Hepatocyte (in vitro differentiated cells): ENCODE measurements at regions not wholly inside any gene's neighbourhood (a gene's known extent, or its start where the extent isn't known, plus 50 kb on each side); places are given as distances from the start of the nearest gene placed in this dataset.

Source experiments
- DNase-seq: peaks from one replicate; pipeline ENCODE4 v3.0.0-alpha.2; 2016; ENCODE audit warnings: low spot score
- H2AFZ ChIP-seq: fragments of 200-600 bp; sonication (generic); 2 replicates; pipeline ENCODE4 v1.6.0; 2016; ENCODE audit warnings: antibody characterized with exemption, mild to moderate bottlenecking
- H3K27ac ChIP-seq: fragments of 200-600 bp; sonication (generic); 2 replicates; pipeline ENCODE4 v1.5.1; 2016; ENCODE audit warnings: mild to moderate bottlenecking
- H3K27me3 ChIP-seq: fragments of 200-600 bp; sonication (generic); 2 replicates; pipeline ENCODE4 v1.6.1; 2016
- H3K36me3 ChIP-seq: fragments of 200-600 bp; sonication (generic); replicated peaks from 2 replicates; pipeline ENCODE4 v1.5.1; 2016; ENCODE audit warnings: low read depth; ENCODE audit not compliant: insufficient read depth
- H3K4me1 ChIP-seq: fragments of 200-600 bp; sonication (generic); 2 replicates; pipeline ENCODE4 v1.5.1; 2016; ENCODE audit warnings: mild to moderate bottlenecking, moderate library complexity; ENCODE audit not compliant: insufficient read depth
- H3K4me2 ChIP-seq: fragments of 200-600 bp; sonication (generic); 2 replicates; pipeline ENCODE4 v1.6.0; 2016
- H3K4me3 ChIP-seq: fragments of 200-600 bp; sonication (generic); 2 replicates; pipeline ENCODE4 v1.5.1; 2016; ENCODE audit warnings: mild to moderate bottlenecking
- H3K79me2 ChIP-seq: fragments of 200-600 bp; sonication (generic); 2 replicates; pipeline ENCODE4 v1.6.0; 2017; ENCODE audit warnings: mild to moderate bottlenecking
- H3K9me2 ChIP-seq: fragments of 200-600 bp; sonication (generic); replicated peaks from 2 replicates; pipeline ENCODE4 v1.6.0; 2017; ENCODE audit warnings: mild to moderate bottlenecking; ENCODE audit not compliant: insufficient read depth
- H3K9me3 ChIP-seq: fragments of 200-600 bp; sonication (generic); 2 replicates; pipeline ENCODE4 v1.5.1; 2016; ENCODE audit warnings: low read depth, mild to moderate bottlenecking
- H4K20me1 ChIP-seq: fragments of 200-600 bp; sonication (generic); 2 replicates; pipeline ENCODE4 v1.6.0; 2016; ENCODE audit warnings: mild to moderate bottlenecking; ENCODE audit not compliant: insufficient read depth, poor library complexity, severe bottlenecking
- CTCF ChIP-seq: fragments of 200-600 bp; sonication (generic); IDR thresholded peaks from 2 replicates; pipeline ENCODE4 v1.5.1; 2016; ENCODE audit warnings: antibody characterized with exemption, mild to moderate bottlenecking; ENCODE audit not compliant: poor library complexity
- EZH2 ChIP-seq: fragments of 200-600 bp; sonication (generic); IDR thresholded peaks from 2 replicates; pipeline ENCODE4 v1.6.1; 2016; ENCODE audit warnings: antibody characterized with exemption, mild to moderate bottlenecking, borderline replicate concordance
- EZH2phosphoT487 ChIP-seq: fragments of 200-600 bp; sonication (generic); IDR thresholded peaks from one replicate; pipeline ENCODE4 v1.6.1; 2018; ENCODE audit warnings: antibody characterized with exemption, mild to moderate bottlenecking, low read depth, moderate library complexity; ENCODE audit not compliant: unreplicated experiment, severe bottlenecking
- WGBS: methylation state at CpG from one replicate; pipeline ENCODE4 v1.1.6; 2016; ENCODE audit warnings: low lambda C conversion rate; ENCODE audit errors: missing lambda C conversion rate; 5-methylcytosine and 5-hydroxymethylcytosine counted together

- Histone ChIP-seq H3K4me2 (no peak overlapping the region), H3K36me3 (no peaks in the 10 kb centered on the region), H2AFZ (no peak overlapping the region), H3K27ac (no peak overlapping the region), H3K4me1 (no peaks in the 10 kb centered on the region), H3K79me2 (no peaks in the 10 kb centered on the region), H3K9me3 (no peaks in the 10 kb centered on the region), H3K4me3 (no peak overlapping the region), H3K27me3 (no peaks in the 10 kb centered on the region), H4K20me1 (no peaks in the 10 kb centered on the region), H3K9me2 (no peaks in the 10 kb centered on the region)
- DNase-seq: no peak
- 88% methylated on average over 1 of the region's 1 CpG for WGBS
- TF ChIP-seq EZH2phosphoT487 (no peak), EZH2 (no peak), CTCF (no peak)
These were observed 967.5 kb upstream of the PIK3C3 start for GRCh38 chr18:40987581-40987980.

- 87% methylated on average over 5 of the region's 5 CpGs for WGBS
- no peak for DNase-seq
These were observed 969.6 kb upstream of the PIK3C3 start for GRCh38 chr18:40985436-40985835.

GRCh38 chr18:40984856-40985255 lies 970.2 kb upstream of the PIK3C3 start:
- Histone ChIP-seq H3K4me1 (no peaks in the 10 kb centered on the region), H4K20me1 (no peaks in the 10 kb centered on the region), H3K27me3 (no peaks in the 10 kb centered on the region), H3K27ac (no peak overlapping the region), H2AFZ (no peak overlapping the region), H3K9me3 (no peaks in the 10 kb centered on the region), H3K4me3 (no peak overlapping the region), H3K36me3 (no peaks in the 10 kb centered on the region), H3K79me2 (no peaks in the 10 kb centered on the region), H3K9me2 (no peaks in the 10 kb centered on the region), H3K4me2 (no peak overlapping the region)
- no peak for TF ChIP-seq CTCF
- TF ChIP-seq EZH2: no peak
- TF ChIP-seq EZH2phosphoT487: no peak
- WGBS: 97% methylated on average over 1 of the region's 1 CpG
- DNase-seq: no peak

More at GRCh38 chr18:40985436-40985835, 969.6 kb upstream of the PIK3C3 start:
- H3K4me2 ChIP-seq: no peak overlapping the region
- TF ChIP-seq CTCF (no peak), EZH2 (no peak)
- H3K36me3 ChIP-seq: no peaks in the 10 kb centered on the region
- H3K4me3 ChIP-seq: no peak overlapping the region
- no peaks in the 10 kb centered on the region for H4K20me1 ChIP-seq
- no peaks in the 10 kb centered on the region for H3K9me2 ChIP-seq
- no peaks in the 10 kb centered on the region for H3K4me1 ChIP-seq
- H3K79me2 ChIP-seq: no peaks in the 10 kb centered on the region
- no peaks in the 10 kb centered on the region for H3K27me3 ChIP-seq
- no peak overlapping the region for H2AFZ ChIP-seq
- H3K27ac ChIP-seq: no peak overlapping the region
- no peaks in the 10 kb centered on the region for H3K9me3 ChIP-seq

GRCh38 chr18:40983835-40984234 lies 971.2 kb upstream of the PIK3C3 start:
- Histone ChIP-seq H3K9me3 (no peaks in the 10 kb centered on the region), H3K4me1 (no peaks in the 10 kb centered on the region), H3K36me3 (no peaks in the 10 kb centered on the region), H3K27me3 (no peaks in the 10 kb centered on the region), H3K79me2 (no peaks in the 10 kb centered on the region), H2AFZ (no peak overlapping the region), H3K4me2 (no peak overlapping the region), H4K20me1 (no peaks in the 10 kb centered on the region), H3K9me2 (no peaks in the 10 kb centered on the region), H3K4me3 (no peak overlapping the region), H3K27ac (no peak overlapping the region)
- no CpG with 5 or more reads among the region's 1 CpG for WGBS
- TF ChIP-seq EZH2phosphoT487 (no peak), CTCF (no peak), EZH2 (no peak)
- no peak for DNase-seq
